SK-N-MC (cell line): ENCODE measurements at regions not wholly inside any gene's neighbourhood (a gene's known extent, or its start where the extent isn't known, plus 50 kb on each side); places are given as distances from the start of the nearest gene placed in this dataset.

Source experiments
- EZH2 ChIP-seq: fragments of 200-600 bp; sonication (generic); IDR thresholded peaks from one replicate; pipeline ENCODE4 v1.6.1; 2017; ENCODE audit warnings: antibody characterized with exemption
- POLR2AphosphoS5 ChIP-seq: IDR thresholded peaks from 2 replicates; pipeline ENCODE4 v1.6.1; 2012; ENCODE audit warnings: mild to moderate bottlenecking, low read depth, low read length, borderline replicate concordance

- TF ChIP-seq EZH2 (no peak), POLR2AphosphoS5 (no peak)
Measured at GRCh38 chr4:4960574-4960973, 58.7 kb downstream of the CYTL1 start.
